ENCODE measurements at regions not wholly inside any gene's neighbourhood (a gene's known extent, or its start where the extent isn't known, plus 50 kb on each side); places are given as distances from the start of the nearest gene placed in this dataset.

DNA sequence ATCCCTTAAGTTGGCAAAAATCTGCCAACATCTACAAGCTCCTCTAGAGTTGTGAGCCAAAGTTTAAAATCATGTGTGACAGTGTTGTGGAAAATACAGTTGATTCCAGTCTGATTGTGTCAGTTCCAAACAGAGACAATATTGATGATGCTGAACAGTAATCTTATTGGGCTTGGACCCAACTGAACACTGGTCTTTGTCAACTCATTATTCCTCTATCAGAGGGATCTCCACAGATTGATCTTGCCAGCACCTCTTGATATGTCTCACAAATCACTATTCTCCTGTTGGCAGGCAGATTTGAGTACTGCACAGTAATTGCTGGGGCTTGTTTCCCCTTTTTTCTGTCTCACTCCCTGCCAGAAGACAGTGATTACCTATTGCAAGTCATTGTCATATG lies 326.6 kb upstream of the DPH6 start:
- H3K27ac ChIP-seq: no peak overlapping the region
- ATAC-seq (replicated peaks in 6 of 8): no peak
- H3K4me1 ChIP-seq (replicated peaks in 1 of 2): no peaks in the 10 kb centered on the region
- in situ Hi-C loops (cut with MboI; ENCODE audit: low pct_unique_long_range_greater_than_20kb in 2 of 9, low sequenced_read_pairs in 9 of 9, unreplicated experiment in 9 of 9): no loop called here
- no peak overlapping the region for H3K4me3 ChIP-seq

DNA sequence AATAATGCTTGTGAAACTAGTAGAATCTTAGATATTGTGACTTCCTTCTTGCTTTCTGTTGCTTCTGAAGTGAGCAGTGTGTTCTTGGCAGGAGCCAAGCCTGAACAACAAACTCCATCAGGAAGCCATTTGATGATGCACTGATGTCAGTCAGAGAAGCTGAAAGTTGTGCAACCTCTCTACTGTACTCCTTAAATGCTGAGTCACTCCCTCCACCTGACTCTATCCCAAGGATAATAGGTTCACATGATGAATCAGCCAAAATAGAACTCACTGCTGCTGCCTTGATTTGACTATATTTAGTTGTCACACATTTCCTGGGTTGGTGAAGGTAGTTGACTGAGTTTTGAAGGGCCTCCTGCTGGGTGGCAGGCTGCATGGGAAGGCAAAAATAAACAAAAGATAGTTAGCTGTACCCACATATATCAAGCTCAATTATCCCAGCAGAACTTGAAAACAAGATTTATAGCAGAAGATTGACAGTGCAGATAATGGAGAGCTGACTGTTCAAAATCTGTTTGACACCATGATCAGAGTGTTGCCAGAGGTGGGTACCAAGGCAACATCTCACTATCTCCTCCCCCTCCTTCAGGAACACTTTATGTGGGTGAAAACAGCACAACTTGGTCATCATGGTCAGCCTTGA lies 328.4 kb upstream of the DPH6 start:
- in situ Hi-C loops (cut with MboI; ENCODE audit: low pct_unique_long_range_greater_than_20kb in 2 of 9, low sequenced_read_pairs in 9 of 9, unreplicated experiment in 9 of 9): no loop called here
- Histone ChIP-seq H3K4me1 (replicated peaks in 1 of 2) (no peaks in the 10 kb centered on the region), H3K4me3 (no peak overlapping the region), H3K27ac (no peak overlapping the region)
- ATAC-seq (replicated peaks in 6 of 8): peak in 2 of 8 experiments; percentile 93 to 97

DNA sequence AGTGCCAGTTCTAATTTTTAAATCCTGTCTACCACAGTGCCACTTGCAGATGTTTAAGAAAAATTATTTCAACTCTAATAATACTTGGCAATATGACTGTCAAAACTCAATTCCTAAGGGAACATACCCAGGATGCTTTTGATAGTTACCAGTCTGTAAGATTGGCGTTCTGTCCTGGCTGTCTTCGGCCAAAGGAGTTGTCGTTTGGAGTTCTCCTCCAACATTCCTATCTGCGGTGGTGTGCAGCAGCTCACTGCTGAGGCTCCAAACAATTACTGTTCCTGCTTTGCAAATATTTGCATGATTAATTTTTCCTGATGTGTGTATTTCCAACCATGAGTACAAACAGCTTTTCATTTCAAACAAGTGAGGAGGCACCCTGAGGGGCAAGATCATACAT lies 330.8 kb upstream of the DPH6 start:
- WGBS, 10 experiments: 26 to 93% (median 88%) methylated on average over 3 to 4 of the region's 4 CpGs; no CpG with 5 or more reads in 4 of the 10 experiments
- no peak for ATAC-seq (replicated peaks in 6 of 8)
- H3K4me1 ChIP-seq (replicated peaks in 1 of 2): no peaks in the 10 kb centered on the region
- H3K27ac ChIP-seq: no peak overlapping the region
- no peak overlapping the region for H3K4me3 ChIP-seq
- in situ Hi-C loops (cut with MboI; ENCODE audit: low pct_unique_long_range_greater_than_20kb in 2 of 9, low sequenced_read_pairs in 9 of 9, unreplicated experiment in 9 of 9): no loop called here

- WGBS, 10 experiments: 90 to 100% (median 94%) methylated on average over 2 to 3 of the region's 3 CpGs; no CpG with 5 or more reads in 4 of the 10 experiments
- in situ Hi-C loops (cut with MboI; ENCODE audit: low pct_unique_long_range_greater_than_20kb in 2 of 9, low sequenced_read_pairs in 9 of 9, unreplicated experiment in 9 of 9): no loop called here
- Histone ChIP-seq H3K27ac (no peak overlapping the region), H3K4me1 (replicated peaks in 1 of 2) (no peaks in the 10 kb centered on the region), H3K4me3 (no peak overlapping the region)
- no peak for ATAC-seq (replicated peaks in 6 of 8)
Measured at GRCh38 chr15:35880896-35881295, 334.9 kb upstream of the DPH6 start.

- in situ Hi-C loops (cut with MboI; ENCODE audit: low pct_unique_long_range_greater_than_20kb in 2 of 9, low sequenced_read_pairs in 9 of 9, unreplicated experiment in 9 of 9): no loop called here
- Histone ChIP-seq H3K4me3 (no peak overlapping the region), H3K27ac (no peak overlapping the region), H3K4me1 (replicated peaks in 1 of 2) (peaks cover 0 to 3% of the 10 kb centered on the region in 2 donors)
- ATAC-seq (replicated peaks in 6 of 8): no peak
- 80 to 100% (median 100%) methylated on average over 1 of the region's 1 CpG for WGBS, 10 experiments
Measured at GRCh38 chr15:35885870-35886269, 339.9 kb upstream of the DPH6 start.

DNA sequence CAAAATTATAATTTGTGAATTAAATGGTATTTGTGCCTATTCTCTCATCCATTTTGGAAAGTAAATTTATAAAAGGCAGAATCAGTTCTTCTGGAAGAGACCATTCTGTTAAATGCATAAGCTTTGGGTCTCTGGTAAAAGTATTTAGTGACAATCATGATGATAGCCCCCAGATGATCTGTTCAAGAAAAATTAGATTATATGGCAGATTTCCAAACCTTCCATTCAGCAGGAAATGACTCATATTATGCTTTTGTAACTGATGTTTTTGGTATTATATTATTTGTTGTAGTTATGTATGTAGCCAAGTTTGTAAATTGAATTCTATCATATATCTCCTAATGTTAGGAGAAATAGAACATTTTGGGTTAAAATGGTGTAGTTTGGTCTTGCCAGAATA lies 340.8 kb upstream of the DPH6 start:
- Histone ChIP-seq H3K4me1 (replicated peaks in 1 of 2) (peaks cover 0 to 3% of the 10 kb centered on the region in 2 donors), H3K27ac (no peak overlapping the region), H3K4me3 (no peak overlapping the region)
- in situ Hi-C loops (cut with MboI; ENCODE audit: low pct_unique_long_range_greater_than_20kb in 2 of 9, low sequenced_read_pairs in 9 of 9, unreplicated experiment in 9 of 9): no loop called here
- ATAC-seq (replicated peaks in 6 of 8): no peak

GRCh38 chr15:35888815-35889214 lies 342.9 kb upstream of the DPH6 start:
- whole genome bisulfite sequencing, 10 experiments: 9 to 100% (median 86%) methylated on average over 1 of the region's 1 CpG; no CpG with 5 or more reads in 2 of the 10 experiments
- no peak for ATAC-seq (replicated peaks in 6 of 8)
- in situ Hi-C loops (cut with MboI; ENCODE audit: low pct_unique_long_range_greater_than_20kb in 2 of 9, low sequenced_read_pairs in 9 of 9, unreplicated experiment in 9 of 9): no loop called here
- Histone ChIP-seq H3K27ac (no peak overlapping the region), H3K4me3 (no peak overlapping the region), H3K4me1 (replicated peaks in 1 of 2) (peaks cover 0 to 3% of the 10 kb centered on the region in 2 donors)

DNA sequence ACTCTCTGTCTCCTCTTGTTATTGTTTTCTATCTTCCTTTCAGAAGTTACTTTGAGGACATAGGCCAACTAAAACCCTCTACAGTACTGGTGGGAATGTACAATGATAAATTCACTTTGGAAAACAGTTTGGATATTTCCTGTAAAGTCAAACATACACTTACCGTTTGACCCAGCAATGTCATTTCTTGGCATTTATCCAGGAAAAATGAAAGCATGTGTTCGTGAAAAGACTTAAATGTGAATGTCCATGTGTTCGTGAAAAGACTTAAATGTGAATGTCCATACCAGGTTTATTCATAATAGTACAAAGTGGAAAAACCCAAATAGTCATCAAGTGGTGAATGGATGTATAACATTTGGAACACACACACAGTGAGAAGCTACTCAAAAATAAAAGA lies 361.5 kb upstream of the DPH6 start:
- in situ Hi-C loops (cut with MboI; ENCODE audit: low pct_unique_long_range_greater_than_20kb in 2 of 9, low sequenced_read_pairs in 9 of 9, unreplicated experiment in 9 of 9): no loop called here
- ATAC-seq (replicated peaks in 6 of 8): no peak
- WGBS, 10 experiments: 31 to 96% (median 82%) methylated on average over 2 to 3 of the region's 3 CpGs

GRCh38 chr15:35909414-35909813 lies 363.4 kb upstream of the DPH6 start:
- in situ Hi-C loops (cut with MboI; ENCODE audit: low pct_unique_long_range_greater_than_20kb in 2 of 9, low sequenced_read_pairs in 9 of 9, unreplicated experiment in 9 of 9): no loop called here
- H3K27ac ChIP-seq: no peak overlapping the region
- 74 to 100% (median 92%) methylated on average over 2 to 3 of the region's 3 CpGs; no CpG with 5 or more reads in 1 of the 10 experiments for WGBS, 10 experiments
- H3K4me1 ChIP-seq (replicated peaks in 1 of 2): no peaks in the 10 kb centered on the region
- no peak overlapping the region for H3K4me3 ChIP-seq
- no peak for ATAC-seq (replicated peaks in 6 of 8)

More for the DNA sequence above, 361.5 kb upstream of the DPH6 start:
- no peaks in the 10 kb centered on the region for H3K4me1 ChIP-seq (replicated peaks in 1 of 2)
- H3K27ac ChIP-seq: no peak overlapping the region
- no peak overlapping the region for H3K4me3 ChIP-seq

DNA sequence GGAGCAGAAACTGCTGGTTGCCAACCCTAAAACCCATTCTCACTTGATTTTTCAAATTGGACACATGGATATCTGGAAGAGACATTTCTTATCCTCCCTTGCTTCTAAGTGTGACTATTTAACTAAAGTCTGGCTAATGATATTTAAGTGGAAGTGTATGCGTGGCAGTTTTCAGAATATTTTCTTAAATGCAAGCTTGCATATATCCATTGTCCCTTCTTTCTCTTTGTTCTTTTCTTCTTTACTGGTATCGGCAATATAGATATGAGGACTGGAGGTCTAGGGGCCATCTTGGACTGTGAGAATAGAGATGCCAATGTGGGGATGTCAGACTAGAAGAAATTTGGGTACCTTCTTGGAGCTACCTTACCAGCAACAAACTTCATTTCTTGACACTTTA lies 364.3 kb upstream of the DPH6 start:
- in situ Hi-C loops (cut with MboI; ENCODE audit: low pct_unique_long_range_greater_than_20kb in 2 of 9, low sequenced_read_pairs in 9 of 9, unreplicated experiment in 9 of 9): no loop called here
- ATAC-seq (replicated peaks in 6 of 8): no peak
- no peak overlapping the region for H3K27ac ChIP-seq
- H3K4me3 ChIP-seq: no peak overlapping the region
- no peaks in the 10 kb centered on the region for H3K4me1 ChIP-seq (replicated peaks in 1 of 2)
- 72 to 100% (median 100%) methylated on average over 1 to 2 of the region's 2 CpGs; no CpG with 5 or more reads in 1 of the 10 experiments for WGBS, 10 experiments

- Histone ChIP-seq H3K4me3 (no peak overlapping the region), H3K4me1 (replicated peaks in 1 of 2) (no peaks in the 10 kb centered on the region), H3K27ac (no peak overlapping the region)
- 73 to 100% (median 92%) methylated on average over 1 to 2 of the region's 2 CpGs; no CpG with 5 or more reads in 4 of the 10 experiments for WGBS, 10 experiments
- ATAC-seq (replicated peaks in 6 of 8): peak in 2 of 8 experiments; percentile 23 to 52
- in situ Hi-C loops (cut with MboI; ENCODE audit: low pct_unique_long_range_greater_than_20kb in 2 of 9, low sequenced_read_pairs in 9 of 9, unreplicated experiment in 9 of 9): no loop called here
Measured at GRCh38 chr15:35911052-35911777, 365.2 kb upstream of the DPH6 start.

- Histone ChIP-seq H3K27ac (no peak overlapping the region), H3K4me1 (replicated peaks in 1 of 2) (no peaks in the 10 kb centered on the region), H3K4me3 (no peak overlapping the region)
- in situ Hi-C loops (cut with MboI; ENCODE audit: low pct_unique_long_range_greater_than_20kb in 2 of 9, low sequenced_read_pairs in 9 of 9, unreplicated experiment in 9 of 9): no loop called here
- ATAC-seq (replicated peaks in 6 of 8): peak in 3 of 8 experiments; percentile 26 to 73 (median 38)
- WGBS, 10 experiments: 61 to 100% (median 100%) methylated on average over 1 to 2 of the region's 2 CpGs; no CpG with 5 or more reads in 3 of the 10 experiments
Measured at GRCh38 chr15:35912196-35912595, 366.2 kb upstream of the DPH6 start.

- Histone ChIP-seq H3K4me1 (replicated peaks in 1 of 2) (no peaks in the 10 kb centered on the region), H3K27ac (no peak overlapping the region), H3K4me3 (no peak overlapping the region)
- no peak for ATAC-seq (replicated peaks in 6 of 8)
- in situ Hi-C loops (cut with MboI; ENCODE audit: low pct_unique_long_range_greater_than_20kb in 2 of 9, low sequenced_read_pairs in 9 of 9, unreplicated experiment in 9 of 9): no loop called here
- 20 to 100% (median 68%) methylated on average over 1 to 2 of the region's 2 CpGs; no CpG with 5 or more reads in 2 of the 10 experiments for WGBS, 10 experiments
Measured at GRCh38 chr15:35914573-35914972, 368.6 kb upstream of the DPH6 start.

DNA sequence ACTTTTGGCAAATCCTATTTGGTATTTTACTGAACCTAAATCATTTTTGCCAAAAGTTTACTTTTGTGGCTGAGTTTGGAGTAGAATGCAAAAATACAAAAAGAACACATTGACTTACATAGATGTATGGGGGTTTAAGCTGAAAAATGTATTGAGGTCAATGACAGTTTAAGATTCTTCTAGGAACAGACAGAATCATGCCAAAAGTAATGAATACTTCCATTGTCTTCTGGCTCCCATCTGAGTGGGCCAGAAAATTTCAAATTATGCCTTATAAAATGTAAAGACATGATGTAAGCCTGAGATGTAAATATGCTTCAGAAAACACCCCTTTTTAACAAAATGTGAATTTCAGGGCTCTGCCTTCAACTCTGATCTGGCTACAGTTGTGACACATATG lies 375.1 kb upstream of the DPH6 start:
- in situ Hi-C loops (cut with MboI; ENCODE audit: low pct_unique_long_range_greater_than_20kb in 2 of 9, low sequenced_read_pairs in 9 of 9, unreplicated experiment in 9 of 9): no loop called here
- peaks cover 4 to 9% of the 10 kb centered on the region in 2 donors for H3K4me1 ChIP-seq (replicated peaks in 1 of 2)

More for the DNA sequence above, 375.1 kb upstream of the DPH6 start:
- peak in 1 of 8 experiments; percentile 36 for ATAC-seq (replicated peaks in 6 of 8)
- Histone ChIP-seq H3K27ac (no peak overlapping the region), H3K4me3 (no peak overlapping the region)
